ENCODE measurements at regions not wholly inside any gene's neighbourhood (a gene's known extent, or its start where the extent isn't known, plus 50 kb on each side); places are given as distances from the start of the nearest gene placed in this dataset.

GRCh38 chr11:42827845-42828244 is 484.0 kb upstream of the API5 start:
- H3K27ac ChIP-seq (ENCODE audit: low read depth, low read length): no peak overlapping the region
- no peak overlapping the region for H3K4me3 ChIP-seq (ENCODE audit: low read depth, low read length)
- CTCF ChIA-PET: no interaction called here
- POLR2A ChIA-PET: no interaction called here
- no peaks in the 10 kb centered on the region for H3K27me3 ChIP-seq (ENCODE audit: control insufficient read depth, insufficient read depth, low read length)
- H3K9me3 ChIP-seq (ENCODE audit: control insufficient read depth, insufficient read depth, low read length): peaks cover 3% of the 10 kb centered on the region; the same call in 1 of the 2 replicates
- no peak for TF ChIP-seq CTCF (IDR thresholded peaks at IDR 0.05; ENCODE audit: low read depth, low read length)
- DNase-seq (ENCODE audit: low read depth, low spot score): no peak

- Histone ChIP-seq H3K27me3 (ENCODE audit: control insufficient read depth, insufficient read depth, low read length) (no peaks in the 10 kb centered on the region), H3K9me3 (ENCODE audit: control insufficient read depth, insufficient read depth, low read length) (peaks cover 4% of the 10 kb centered on the region), H3K4me3 (ENCODE audit: low read depth, low read length) (no peak overlapping the region), H3K27ac (ENCODE audit: low read depth, low read length) (no peak overlapping the region)
- ChIA-PET POLR2A (no interaction called here), CTCF (no interaction called here)
- TF ChIP-seq CTCF (IDR thresholded peaks at IDR 0.05; ENCODE audit: low read depth, low read length): no peak
- DNase-seq (ENCODE audit: low read depth, low spot score): no peak
These were observed 473.8 kb upstream of the API5 start for GRCh38 chr11:42837994-42838393.

- ChIA-PET CTCF (no interaction called here), POLR2A (no interaction called here)
- no peak for TF ChIP-seq CTCF (IDR thresholded peaks at IDR 0.05; ENCODE audit: low read depth, low read length)
- peaks cover 6% of the 10 kb centered on the region for H3K9me3 ChIP-seq (ENCODE audit: control insufficient read depth, insufficient read depth, low read length)
- H3K27me3 ChIP-seq (ENCODE audit: control insufficient read depth, insufficient read depth, low read length): no peaks in the 10 kb centered on the region
- H3K27ac ChIP-seq (ENCODE audit: low read depth, low read length): no peak overlapping the region
- no peak overlapping the region for H3K4me3 ChIP-seq (ENCODE audit: low read depth, low read length)
- no peak for DNase-seq (ENCODE audit: low read depth, low spot score)
These were observed 471.5 kb upstream of the API5 start for GRCh38 chr11:42840176-42840829.

GRCh38 chr11:42840860-42841259 is 470.9 kb upstream of the API5 start:
- no peak overlapping the region for H3K4me3 ChIP-seq (ENCODE audit: low read depth, low read length)
- H3K27me3 ChIP-seq (ENCODE audit: control insufficient read depth, insufficient read depth, low read length): no peaks in the 10 kb centered on the region
- no peak for TF ChIP-seq CTCF (IDR thresholded peaks at IDR 0.05; ENCODE audit: low read depth, low read length)
- H3K9me3 ChIP-seq (ENCODE audit: control insufficient read depth, insufficient read depth, low read length): peaks cover 4% of the 10 kb centered on the region
- ChIA-PET CTCF (no interaction called here), POLR2A (no interaction called here)
- DNase-seq (ENCODE audit: low read depth, low spot score): no peak
- no peak overlapping the region for H3K27ac ChIP-seq (ENCODE audit: low read depth, low read length)

GRCh38 chr11:42841556-42841955 is 470.2 kb upstream of the API5 start:
- ChIA-PET POLR2A (no interaction called here), CTCF (no interaction called here)
- DNase-seq (ENCODE audit: low read depth, low spot score): no peak

More at GRCh38 chr11:42841556-42841955, 470.2 kb upstream of the API5 start:
- Histone ChIP-seq H3K9me3 (ENCODE audit: control insufficient read depth, insufficient read depth, low read length) (peaks cover 2% of the 10 kb centered on the region; the same call in 1 of the 2 replicates), H3K27me3 (ENCODE audit: control insufficient read depth, insufficient read depth, low read length) (no peaks in the 10 kb centered on the region), H3K4me3 (ENCODE audit: low read depth, low read length) (no peak overlapping the region), H3K27ac (ENCODE audit: low read depth, low read length) (no peak overlapping the region)
- TF ChIP-seq CTCF (IDR thresholded peaks at IDR 0.05; ENCODE audit: low read depth, low read length): no peak
